ENCODE measurements at regions not wholly inside any gene's neighbourhood (a gene's known extent, or its start where the extent isn't known, plus 50 kb on each side); places are given as distances from the start of the nearest gene placed in this dataset.

GRCh38 chr1:90262286-90262685 is 267.4 kb downstream of the ZNF326 start:
- TF ChIP-seq CTCF (IDR thresholded peaks at IDR 0.05; ENCODE audit: insufficient read depth, low read length) (no peak), REST (IDR thresholded peaks at IDR 0.05; ENCODE audit: insufficient replicate concordance, low read depth) (no peak), GABPA (IDR thresholded peaks at IDR 0.05; ENCODE audit: low read depth) (no peak), POLR2AphosphoS5 (IDR thresholded peaks at IDR 0.05; ENCODE audit: low read depth) (no peak), SPI1 (IDR thresholded peaks at IDR 0.05; ENCODE audit: borderline replicate concordance, low read depth) (no peak)
- Histone ChIP-seq H3K4me3 (replicated peaks; ENCODE audit: insufficient read depth, low read length) (no peak overlapping the region), H3K27ac (replicated peaks) (no peak overlapping the region), H3K27me3 (ENCODE audit: insufficient read depth, poor library complexity, severe bottlenecking) (peaks cover 1% of the 10 kb centered on the region)
- no peak for DNase-seq (ENCODE audit: low read depth in 1 of 2, low spot score in 1 of 2)

- TF ChIP-seq SPI1 (IDR thresholded peaks at IDR 0.05; ENCODE audit: borderline replicate concordance, low read depth) (no peak), CTCF (IDR thresholded peaks at IDR 0.05; ENCODE audit: insufficient read depth, low read length) (no peak), REST (IDR thresholded peaks at IDR 0.05; ENCODE audit: insufficient replicate concordance, low read depth) (no peak), POLR2AphosphoS5 (IDR thresholded peaks at IDR 0.05; ENCODE audit: low read depth) (no peak), GABPA (IDR thresholded peaks at IDR 0.05; ENCODE audit: low read depth) (no peak)
- H3K27me3 ChIP-seq (ENCODE audit: insufficient read depth, poor library complexity, severe bottlenecking), result no peaks in the 10 kb centered on the region
- DNase-seq (ENCODE audit: low read depth in 1 of 2, low spot score in 1 of 2), result no peak
- H3K4me3 ChIP-seq (replicated peaks; ENCODE audit: insufficient read depth, low read length), result no peak overlapping the region
- no peak overlapping the region for H3K27ac ChIP-seq (replicated peaks)
These were observed 251.2 kb downstream of the ZNF326 start for GRCh38 chr1:90246069-90246468.

- no peak overlapping the region for H3K4me3 ChIP-seq (replicated peaks; ENCODE audit: insufficient read depth, low read length)
- H3K27me3 ChIP-seq (ENCODE audit: insufficient read depth, poor library complexity, severe bottlenecking), result no peaks in the 10 kb centered on the region
- no peak overlapping the region for H3K27ac ChIP-seq (replicated peaks)
- no peak for TF ChIP-seq CTCF (IDR thresholded peaks at IDR 0.05; ENCODE audit: insufficient read depth, low read length)
- no peak for TF ChIP-seq REST (IDR thresholded peaks at IDR 0.05; ENCODE audit: insufficient replicate concordance, low read depth)
- TF ChIP-seq SPI1 (IDR thresholded peaks at IDR 0.05; ENCODE audit: borderline replicate concordance, low read depth), result no peak
- TF ChIP-seq POLR2AphosphoS5 (IDR thresholded peaks at IDR 0.05; ENCODE audit: low read depth), result no peak
- no peak for TF ChIP-seq GABPA (IDR thresholded peaks at IDR 0.05; ENCODE audit: low read depth)
- DNase-seq (ENCODE audit: low read depth in 1 of 2, low spot score in 1 of 2), result no peak
These were observed 241.6 kb downstream of the ZNF326 start for GRCh38 chr1:90236493-90236892.

Data from HL-60 (cell line).